GM12878 (cell line): ENCODE measurements at regions not wholly inside any gene's neighbourhood (a gene's known extent, or its start where the extent isn't known, plus 50 kb on each side); places are given as distances from the start of the nearest gene placed in this dataset.

Experiments
- ATAC-seq: fragments of 200-7000 bp; cut with Tn5 transposase; 3 replicates; pipeline ENCODE4 v1.9.1; 2020; ENCODE audit warnings: mild to moderate bottlenecking, moderate library complexity
- BruUV-seq: library from RNA; stranded (reverse); fragments of 400-500 nt; replicated peaks from 2 replicates; lab custom pipeline; 2021; lab: Mats Ljungman, UMichigan
- CTCF ChIA-PET: fragments of 300-600 bp; sonication (Branson Sonifier 250); formaldehyde crosslinking; extraction: SDS; loops from one replicate; lab custom pipeline; 2021; ENCODE audit warnings: inconsistent platforms; lab: Yijun Ruan, JAX
- POLR2A ChIA-PET: fragments of 350-600 bp; formaldehyde crosslinking; extraction: SDS; loops from one replicate; lab custom pipeline; 2021; ENCODE audit warnings: inconsistent platforms; lab: Charles Lee
- RAD21 ChIA-PET: fragments of 300-600 bp; sonication (Branson Sonifier 250); formaldehyde crosslinking; loops from one replicate; lab custom pipeline; 2023; ENCODE audit warnings: antibody characterized with exemption; ENCODE audit not compliant: unreplicated experiment; lab: Charles Lee
- SMC1A ChIA-PET: fragments of 300-600 bp; sonication (Branson Sonifier 250); formaldehyde crosslinking; loops from one replicate; lab custom pipeline; 2023; ENCODE audit not compliant: unreplicated experiment, uncharacterized antibody; lab: Charles Lee
- DNase-seq: peaks from one replicate; pipeline ENCODE4 v3.0.0-alpha.2; 2011; ENCODE audit warnings: low read depth, low spot score
- FAIRE-seq: peaks from 3 replicates; lab custom pipeline; 2011; peaks lifted over from hg19 to GRCh38; lab: Jason Lieb, UNC
- H2AFZ ChIP-seq: 2 replicates; pipeline ENCODE4 v1.6.0; 2011; ENCODE audit warnings: low read depth, low read length, control low read depth; ENCODE audit not compliant: control insufficient read depth
- H3K27ac ChIP-seq: 2 replicates; pipeline ENCODE4 v1.5.1; 2011; ENCODE audit warnings: control low read depth; ENCODE audit not compliant: control insufficient read depth, insufficient read depth
- H3K27me3 ChIP-seq, 2 experiments: replicated peaks in 1 of 2; 2 replicates each; pipeline versions ENCODE4 v1.6.0 to v1.6.1; 2011; ENCODE audit warnings: low read length in 1 of 2; ENCODE audit not compliant: control insufficient read depth in 2 of 2, insufficient read depth in 2 of 2
- H3K36me3 ChIP-seq, 2 experiments: 2 replicates each; pipeline ENCODE4 v1.5.1; 2011; ENCODE audit warnings: low read length in 1 of 2; ENCODE audit not compliant: control insufficient read depth in 2 of 2, insufficient read depth in 2 of 2
- H3K4me1 ChIP-seq: 2 replicates; pipeline ENCODE4 v1.6.1; 2011; ENCODE audit warnings: mild to moderate bottlenecking, low read length, moderate library complexity, mixed read lengths; ENCODE audit not compliant: control insufficient read depth, insufficient read depth
- H3K4me2 ChIP-seq: 2 replicates; pipeline ENCODE4 v1.6.0; 2011; ENCODE audit warnings: control low read depth; ENCODE audit not compliant: control insufficient read depth, insufficient read depth
- H3K4me3 ChIP-seq: fragments of 200-600 bp; sonication (generic); 2 replicates; pipeline ENCODE4 v1.5.1; 2016
- H3K79me2 ChIP-seq: 2 replicates; pipeline ENCODE4 v1.6.0; 2011; ENCODE audit warnings: low read length; ENCODE audit not compliant: control insufficient read depth, insufficient read depth
- H3K9ac ChIP-seq: 2 replicates; pipeline ENCODE4 v1.8.0; 2011; ENCODE audit warnings: low read length, control low read depth, mixed read lengths; ENCODE audit not compliant: control insufficient read depth, insufficient read depth
- H3K9me3 ChIP-seq: replicated peaks from 3 replicates; pipeline ENCODE4 v1.5.1; 2011; ENCODE audit warnings: mild to moderate bottlenecking, low read length; ENCODE audit not compliant: control insufficient read depth, insufficient read depth
- H4K20me1 ChIP-seq: 2 replicates; pipeline ENCODE4 v1.6.0; 2011; ENCODE audit not compliant: control insufficient read depth, insufficient read depth
- ATF2 ChIP-seq: IDR thresholded peaks from 2 replicates; pipeline ENCODE4 v1.6.1; 2012; ENCODE audit warnings: low read length, inconsistent platforms
- BCL11A ChIP-seq: IDR thresholded peaks from 2 replicates; pipeline ENCODE4 v1.6.1; 2011; ENCODE audit warnings: low read depth, low read length
- BHLHE40 ChIP-seq, 2 experiments: fragments of 450-650 bp in 1 of 2; IDR thresholded peaks; 2 replicates each; pipeline ENCODE4 v1.6.1; 2011 to 2017; ENCODE audit warnings: low read depth in 2 of 2, borderline replicate concordance in 1 of 2, improper control_type of control experiment in 1 of 2, low read length in 1 of 2, mild to moderate bottlenecking in 1 of 2
- CHD1 ChIP-seq: IDR thresholded peaks from 2 replicates; pipeline ENCODE4 v1.6.1; 2012; ENCODE audit warnings: low read depth, low read length, improper control_type of control experiment
- CREB1 ChIP-seq: IDR thresholded peaks from 2 replicates; pipeline ENCODE4 v1.6.1; 2012; ENCODE audit warnings: low read depth, mild to moderate bottlenecking, inconsistent platforms
- CUX1 ChIP-seq: IDR thresholded peaks from 2 replicates; pipeline ENCODE4 v1.6.1; 2012; ENCODE audit warnings: improper control_type of control experiment, low read depth, low read length; ENCODE audit not compliant: insufficient replicate concordance
- EP300 ChIP-seq, 2 experiments: fragments of 150-350 bp in 1 of 2; IDR thresholded peaks; 2 replicates each; pipeline ENCODE4 v1.6.1; 2011 to 2012; ENCODE audit warnings: low read depth in 2 of 2, low read length in 2 of 2, borderline replicate concordance in 1 of 2, improper control_type of control experiment in 1 of 2, inconsistent platforms in 1 of 2; ENCODE audit not compliant: control insufficient read depth in 1 of 2
- IRF5 ChIP-seq: fragments of 450-650 bp; IDR thresholded peaks from 2 replicates; pipeline ENCODE4 v1.6.1; 2017; ENCODE audit warnings: borderline replicate concordance
- JUNB ChIP-seq: IDR thresholded peaks from 2 replicates; pipeline ENCODE4 v1.6.1; 2016; ENCODE audit warnings: antibody characterized with exemption, mild to moderate bottlenecking
- MAX ChIP-seq: IDR thresholded peaks from 2 replicates; pipeline ENCODE4 v1.6.1; 2012; ENCODE audit warnings: low read depth, low read length, improper control_type of control experiment
- MYB ChIP-seq: fragments of 150-350 bp; IDR thresholded peaks from 2 replicates; pipeline ENCODE4 v1.6.1; 2014; ENCODE audit warnings: mild to moderate bottlenecking, low read depth, low read length, borderline replicate concordance
- MYC ChIP-seq: IDR thresholded peaks from 2 replicates; pipeline ENCODE4 v1.6.1; 2011; ENCODE audit warnings: mild to moderate bottlenecking, low read length, moderate library complexity, inconsistent platforms; ENCODE audit not compliant: insufficient read depth, insufficient replicate concordance, insufficient read length, severe bottlenecking
- NBN ChIP-seq: fragments of 450-650 bp; IDR thresholded peaks from 2 replicates; pipeline ENCODE4 v1.6.1; 2016
- RAD51 ChIP-seq: fragments of 450-650 bp; IDR thresholded peaks from 2 replicates; pipeline ENCODE4 v1.6.1; 2016; ENCODE audit warnings: moderate library complexity, mild to moderate bottlenecking, inconsistent platforms
- SREBF2 ChIP-seq: IDR thresholded peaks from 2 replicates; pipeline ENCODE4 v1.6.1; 2012; ENCODE audit warnings: mild to moderate bottlenecking, low read length
- YY1 ChIP-seq: IDR thresholded peaks from 2 replicates; pipeline ENCODE4 v1.6.1; 2011; ENCODE audit warnings: low read depth, mild to moderate bottlenecking, low read length
- WGBS: methylation state at CpG from one replicate; pipeline ENCODE4 v1.1.6; 2016; ENCODE audit warnings: low lambda C conversion rate; ENCODE audit not compliant: insufficient replicate concordance, insufficient coverage; ENCODE audit errors: missing lambda C conversion rate; 5-methylcytosine and 5-hydroxymethylcytosine counted together
- in situ Hi-C: fragments of 300-500 bp; cut with MboI; formaldehyde crosslinking; loops from 9 replicates; pipeline ENCODE4 v1.14.3; 2018; ENCODE audit warnings: mixed read lengths
- intact Hi-C: fragments of 100-400 bp; cut with micrococcal nuclease; formaldehyde crosslinking; loops from one replicate; pipeline ENCODE4 v1.14.2; 2022; ENCODE audit not compliant: unreplicated experiment

GRCh38 chr15:97013491-97013890, 683.0 kb downstream of the NR2F2 start:
- in situ Hi-C loops (no loop called here), intact Hi-C loops (no loop called here)
- H3K9me3 ChIP-seq: no peaks in the 10 kb centered on the region
- TF ChIP-seq BCL11A (no peak), BHLHE40 (IDR thresholded peaks at IDR 0.05; ENCODE audit: borderline replicate concordance in 1 of 2, low read depth in 2 of 2, low read length in 1 of 2) (no peak), MYB (no peak), RAD51 (no peak), CUX1 (no peak), EP300 (IDR thresholded peaks at IDR 0.05; ENCODE audit: borderline replicate concordance in 1 of 2, control insufficient read depth in 1 of 2, low read depth in 2 of 2, low read length in 2 of 2) (no peak), CHD1 (no peak), JUNB (no peak), NBN (no peak), ATF2 (no peak), CREB1 (no peak), IRF5 (no peak), MAX (no peak), SREBF2 (no peak), YY1 (no peak), MYC (no peak)
- ATAC-seq (no peak), FAIRE-seq (no peak), DNase-seq (no peak)
- H3K9ac ChIP-seq: no peak overlapping the region
- H3K36me3 ChIP-seq: no peaks in the 10 kb centered on the region
- no peaks in the 10 kb centered on the region for H3K4me1 ChIP-seq
- WGBS: 0% methylated on average over 1 of the region's 1 CpG
- H3K79me2 ChIP-seq: no peaks in the 10 kb centered on the region
- H3K4me2 ChIP-seq: no peak overlapping the region
- CTCF ChIA-PET: no interaction called here
- RAD21 ChIA-PET: interaction anchor here (1.4 kb wide), 1 partner anchor 59 kb away, joined by 3 read pairs; no protein-coding TSS in a partner anchor
- SMC1A ChIA-PET: interaction anchor here (1.0 to 2.2 kb wide), 5 partner anchors 8 to 111 kb away, joined by 3 to 9 read pairs (median 4); no protein-coding TSS in a partner anchor
- POLR2A ChIA-PET: interaction anchor here (0.8 kb wide), 1 partner anchor 72 kb away, joined by 3 read pairs; no protein-coding TSS in a partner anchor
- H2AFZ ChIP-seq: no peak overlapping the region
- no peak overlapping the region for H3K27ac ChIP-seq
- no TSS peak for BruUV-seq
- no peaks in the 10 kb centered on the region for H3K27me3 ChIP-seq
- no peaks in the 10 kb centered on the region for H4K20me1 ChIP-seq
- H3K4me3 ChIP-seq: no peak overlapping the region
